Colonic mucosa (tissue), 4 donors: ENCODE measurements at regions not wholly inside any gene's neighbourhood (a gene's known extent, or its start where the extent isn't known, plus 50 kb on each side); places are given as distances from the start of the nearest gene placed in this dataset.

Experiments
- DNase-seq: peaks from one replicate; pipeline ENCODE4 v3.0.0-alpha.2; 2020
- H3K27ac ChIP-seq: fragments of 200-600 bp; one replicate; pipeline ENCODE4 v1.8.0; 2021
- H3K27me3 ChIP-seq: fragments of 200-600 bp; one replicate; pipeline ENCODE4 v1.8.0; 2021
- H3K36me3 ChIP-seq: fragments of 200-600 bp; one replicate; pipeline ENCODE4 v1.8.0; 2021
- H3K4me1 ChIP-seq: fragments of 200-600 bp; one replicate; pipeline ENCODE4 v1.8.0; 2021; ENCODE audit warnings: mild to moderate bottlenecking
- H3K4me3 ChIP-seq: fragments of 200-600 bp; one replicate; pipeline ENCODE4 v1.8.0; 2021
- H3K9ac ChIP-seq, 2 donors: one replicate each; pipeline ENCODE4 v1.7.0; 2013; ENCODE audit warnings: control low read depth in 2 of 2, low read depth in 2 of 2, low read length in 2 of 2
- H3K9me3 ChIP-seq: fragments of 200-600 bp; one replicate; pipeline ENCODE4 v1.8.0; 2021
- intact Hi-C: fragments of 100-400 bp; cut with DNase I; formaldehyde crosslinking; loops from one replicate; pipeline ENCODE4 v1.14.1; 2022
- TF ChIP-seq, protein P1 (sequence below): fragments of 200-600 bp; IDR thresholded peaks from one replicate; pipeline ENCODE4 v1.8.0; 2022; ENCODE audit warnings: antibody characterized with exemption, mild to moderate bottlenecking
- donor health status: healthy.
- donor health status: DM: no; HTN: no; CAD: no.
- donor health status: DM: no; HTN: no; CAD: no.

DNA sequence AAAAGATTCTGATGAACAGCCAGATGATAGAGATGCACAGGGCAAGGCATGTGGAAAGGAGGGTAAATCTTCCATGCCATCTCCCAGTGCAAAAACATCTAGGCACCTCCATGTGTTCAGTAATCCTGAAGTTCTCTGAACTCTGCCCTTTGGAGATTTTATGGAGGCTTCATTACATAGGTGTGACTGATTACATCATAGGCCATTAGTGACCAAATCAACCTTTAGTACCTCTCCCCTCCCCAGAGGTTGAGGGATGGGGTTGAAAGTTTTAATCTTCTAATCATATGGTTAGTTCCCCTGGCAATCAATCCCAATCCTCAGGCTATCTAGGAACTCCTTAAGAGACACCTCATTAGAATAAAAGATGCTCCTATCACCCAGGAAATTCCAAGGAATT, 2190.2 kb upstream of the PIK3C3 start:
- TF ChIP-seq, protein P1, sequence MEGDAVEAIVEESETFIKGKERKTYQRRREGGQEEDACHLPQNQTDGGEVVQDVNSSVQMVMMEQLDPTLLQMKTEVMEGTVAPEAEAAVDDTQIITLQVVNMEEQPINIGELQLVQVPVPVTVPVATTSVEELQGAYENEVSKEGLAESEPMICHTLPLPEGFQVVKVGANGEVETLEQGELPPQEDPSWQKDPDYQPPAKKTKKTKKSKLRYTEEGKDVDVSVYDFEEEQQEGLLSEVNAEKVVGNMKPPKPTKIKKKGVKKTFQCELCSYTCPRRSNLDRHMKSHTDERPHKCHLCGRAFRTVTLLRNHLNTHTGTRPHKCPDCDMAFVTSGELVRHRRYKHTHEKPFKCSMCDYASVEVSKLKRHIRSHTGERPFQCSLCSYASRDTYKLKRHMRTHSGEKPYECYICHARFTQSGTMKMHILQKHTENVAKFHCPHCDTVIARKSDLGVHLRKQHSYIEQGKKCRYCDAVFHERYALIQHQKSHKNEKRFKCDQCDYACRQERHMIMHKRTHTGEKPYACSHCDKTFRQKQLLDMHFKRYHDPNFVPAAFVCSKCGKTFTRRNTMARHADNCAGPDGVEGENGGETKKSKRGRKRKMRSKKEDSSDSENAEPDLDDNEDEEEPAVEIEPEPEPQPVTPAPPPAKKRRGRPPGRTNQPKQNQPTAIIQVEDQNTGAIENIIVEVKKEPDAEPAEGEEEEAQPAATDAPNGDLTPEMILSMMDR: no peak

DNA sequence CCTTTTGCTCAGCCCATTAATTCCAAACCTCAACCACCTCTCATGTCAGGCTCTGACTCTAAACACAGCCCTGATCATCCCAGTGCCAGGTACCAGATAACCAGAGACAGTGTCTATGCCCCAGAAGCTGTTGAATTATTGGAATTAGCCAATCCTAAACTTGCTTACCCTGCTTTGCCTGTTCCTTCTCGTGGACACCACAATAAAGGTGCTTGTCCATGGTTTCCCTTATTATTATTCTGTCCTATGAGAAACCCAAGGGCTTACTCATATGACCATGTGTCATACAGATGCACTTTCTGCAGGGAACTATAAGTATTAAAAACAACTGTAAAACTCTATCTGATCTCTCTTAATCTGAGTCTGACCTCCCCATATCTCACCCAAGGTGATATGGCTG, 2193.8 kb upstream of the PIK3C3 start:
- Histone ChIP-seq H3K27ac (no peak overlapping the region), H3K4me3 (no peak overlapping the region), H3K9ac (no peak overlapping the region), H3K9me3 (no peaks in the 10 kb centered on the region), H3K36me3 (no peaks in the 10 kb centered on the region), H3K4me1 (no peaks in the 10 kb centered on the region), H3K27me3 (no peaks in the 10 kb centered on the region)
- intact Hi-C loops: no loop called here
- DNase-seq: no peak
- TF ChIP-seq, protein P1: no peak

More for the DNA sequence above, 2190.2 kb upstream of the PIK3C3 start:
- Histone ChIP-seq H3K4me1 (no peaks in the 10 kb centered on the region), H3K4me3 (no peak overlapping the region), H3K27ac (no peak overlapping the region), H3K9ac (no peak overlapping the region), H3K9me3 (no peaks in the 10 kb centered on the region), H3K27me3 (no peaks in the 10 kb centered on the region), H3K36me3 (no peaks in the 10 kb centered on the region)
- DNase-seq: no peak
- intact Hi-C loops: no loop called here

DNA sequence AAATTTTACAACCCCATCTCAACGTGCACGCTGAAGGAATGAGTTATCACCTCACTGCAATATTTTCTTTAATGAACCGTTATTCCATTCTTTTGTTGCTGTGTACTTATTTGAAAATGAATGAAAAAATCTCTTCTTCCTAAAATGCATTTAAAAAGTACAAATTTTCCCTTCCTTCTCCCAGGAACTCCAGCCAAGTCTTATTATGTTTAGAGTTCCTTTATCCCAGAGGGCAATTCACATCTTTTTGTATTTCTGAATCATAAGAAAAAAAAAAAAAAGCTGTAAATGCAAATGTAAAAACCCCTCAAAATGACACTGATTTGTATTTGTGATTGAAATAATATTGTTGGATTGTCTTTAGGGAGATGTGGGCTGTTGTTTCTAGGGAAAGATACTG, 2194.3 kb upstream of the CELF4 start:
- no peaks in the 10 kb centered on the region for H3K27me3 ChIP-seq
- no peaks in the 10 kb centered on the region for H3K9me3 ChIP-seq
- H3K4me1 ChIP-seq: no peaks in the 10 kb centered on the region
- no peak overlapping the region for H3K27ac ChIP-seq
- H3K36me3 ChIP-seq: no peaks in the 10 kb centered on the region
- H3K4me3 ChIP-seq: no peak overlapping the region
- DNase-seq: no peak
- no peak overlapping the region for H3K9ac ChIP-seq
- intact Hi-C loops: no loop called here
- TF ChIP-seq, protein P1: no peak

DNA sequence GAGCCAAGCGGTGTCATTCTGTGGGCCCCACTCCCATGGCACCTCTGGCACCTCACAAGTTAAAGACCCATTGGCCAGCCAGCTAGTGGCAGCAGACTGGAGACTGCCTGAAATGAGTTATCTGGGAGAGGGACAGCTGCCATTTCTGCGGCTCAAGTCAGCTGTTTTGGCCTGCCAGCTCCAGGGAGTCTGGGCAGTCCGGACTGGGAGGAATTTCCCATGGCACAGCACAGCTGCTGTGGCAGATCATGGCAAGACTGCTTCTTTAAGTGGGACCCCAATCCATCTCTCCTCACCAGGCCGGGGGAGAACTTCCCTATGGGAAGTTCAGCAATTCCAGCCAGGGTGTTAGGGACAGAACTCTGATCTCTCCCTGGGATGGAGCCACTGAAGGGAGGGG, 2187.6 kb upstream of the CELF4 start:
- intact Hi-C loops: no loop called here
- TF ChIP-seq, protein P1: no peak
- H3K27me3 ChIP-seq: no peaks in the 10 kb centered on the region
- no peak overlapping the region for H3K9ac ChIP-seq
- H3K27ac ChIP-seq: no peak overlapping the region
- H3K36me3 ChIP-seq: no peaks in the 10 kb centered on the region
- H3K9me3 ChIP-seq: no peaks in the 10 kb centered on the region
- H3K4me1 ChIP-seq: no peaks in the 10 kb centered on the region
- no peak for DNase-seq
- H3K4me3 ChIP-seq: no peak overlapping the region

DNA sequence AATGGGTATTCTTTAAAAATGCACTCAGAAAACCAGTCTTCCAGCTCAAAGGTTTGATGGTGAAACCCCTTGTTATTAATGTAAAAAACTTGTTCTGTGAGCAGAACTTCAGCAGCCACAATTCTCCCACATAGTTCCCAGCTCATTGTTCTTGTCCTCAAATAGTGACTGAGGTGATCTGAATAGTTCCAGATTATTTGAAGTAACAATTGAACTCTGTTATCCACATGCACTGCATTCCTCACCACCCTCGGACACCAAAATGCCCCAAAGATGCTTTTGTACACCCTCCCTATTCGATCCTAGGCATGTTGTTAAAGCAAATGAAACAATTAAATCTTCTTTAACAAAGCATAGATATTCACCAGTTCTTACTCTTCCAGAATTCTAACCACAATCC, 2186.8 kb upstream of the CELF4 start:
- intact Hi-C loops: no loop called here
- H3K4me1 ChIP-seq: no peaks in the 10 kb centered on the region
- DNase-seq: no peak
- no peaks in the 10 kb centered on the region for H3K36me3 ChIP-seq
- no peak overlapping the region for H3K27ac ChIP-seq
- H3K9ac ChIP-seq: no peak overlapping the region
- TF ChIP-seq, protein P1: no peak
- H3K4me3 ChIP-seq: no peak overlapping the region
- no peaks in the 10 kb centered on the region for H3K27me3 ChIP-seq
- H3K9me3 ChIP-seq: no peaks in the 10 kb centered on the region

DNA sequence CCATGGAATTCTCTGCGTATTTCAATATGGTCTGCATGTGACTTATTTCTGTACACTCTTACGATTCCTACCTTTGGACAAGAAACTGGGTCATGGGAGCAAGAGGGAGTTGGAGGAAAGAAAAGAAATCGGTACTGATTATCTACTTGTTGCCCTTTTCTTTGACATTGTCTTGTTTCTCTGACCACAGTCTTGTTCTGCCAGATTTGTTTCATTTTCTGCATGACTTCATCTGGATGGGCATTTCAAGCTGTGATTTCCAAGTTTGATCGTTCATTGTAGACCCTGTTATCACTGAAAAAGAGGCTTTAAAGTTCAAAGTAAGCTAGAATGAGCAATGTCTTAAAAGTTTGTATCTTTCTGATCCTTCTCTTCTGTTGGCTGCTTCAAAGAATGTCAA, 2186.3 kb upstream of the CELF4 start:
- Histone ChIP-seq H3K4me1 (no peaks in the 10 kb centered on the region), H3K9me3 (no peaks in the 10 kb centered on the region), H3K27ac (no peak overlapping the region), H3K4me3 (no peak overlapping the region), H3K9ac (no peak overlapping the region), H3K36me3 (no peaks in the 10 kb centered on the region), H3K27me3 (no peaks in the 10 kb centered on the region)
- TF ChIP-seq, protein P1: no peak
- no peak for DNase-seq
- intact Hi-C loops: no loop called here
